ENCODE measurements at regions not wholly inside any gene's neighbourhood (a gene's known extent, or its start where the extent isn't known, plus 50 kb on each side); places are given as distances from the start of the nearest gene placed in this dataset.

GRCh38 chr13:22776394-22777186 lies 404.2 kb upstream of the SGCG start:
- intact Hi-C loops (cut with micrococcal nuclease), result no loop called here
- no peak for DNase-seq (ENCODE audit: low read depth, low spot score)
- CTCF ChIA-PET, result no interaction called here
- Histone ChIP-seq H3K36me3 (ENCODE audit: control insufficient read depth in 1 of 2, insufficient read depth in 2 of 2, low read length in 2 of 2) (no peaks in the 10 kb centered on the region), H3K9ac (ENCODE audit: low read length) (no peak overlapping the region), H2AFZ (ENCODE audit: low read depth, low read length, poor library complexity, severe bottlenecking) (no peak overlapping the region), H3K79me2 (ENCODE audit: insufficient read depth, low read length) (no peaks in the 10 kb centered on the region), H3K9me2 (ENCODE audit: insufficient read depth) (no peaks in the 10 kb centered on the region), H3K27me3 (ENCODE audit: insufficient read depth, low read length) (no peaks in the 10 kb centered on the region), H3K4me1 (ENCODE audit: control insufficient read depth in 1 of 2, insufficient read depth in 2 of 2, low read length in 2 of 2) (peaks cover 0 to 6% of the 10 kb centered on the region in 2 experiments; a peak in 2 of 4 replicates), H3K4me3 (replicated peaks in 1 of 2; ENCODE audit: low read depth in 1 of 2, low read length in 2 of 2) (no peak overlapping the region), H3K27ac (ENCODE audit: low read depth, low read length) (no peak overlapping the region), H4K20me1 (ENCODE audit: insufficient read depth) (no peaks in the 10 kb centered on the region), H3K9me3 (ENCODE audit: control insufficient read depth in 1 of 2, insufficient read depth in 1 of 2, low read depth in 1 of 2, low read length in 2 of 2) (no peaks in the 10 kb centered on the region), H3K4me2 (ENCODE audit: low read length) (no peak overlapping the region)
- ATAC-seq, result no peak
- TF ChIP-seq, protein P1, sequence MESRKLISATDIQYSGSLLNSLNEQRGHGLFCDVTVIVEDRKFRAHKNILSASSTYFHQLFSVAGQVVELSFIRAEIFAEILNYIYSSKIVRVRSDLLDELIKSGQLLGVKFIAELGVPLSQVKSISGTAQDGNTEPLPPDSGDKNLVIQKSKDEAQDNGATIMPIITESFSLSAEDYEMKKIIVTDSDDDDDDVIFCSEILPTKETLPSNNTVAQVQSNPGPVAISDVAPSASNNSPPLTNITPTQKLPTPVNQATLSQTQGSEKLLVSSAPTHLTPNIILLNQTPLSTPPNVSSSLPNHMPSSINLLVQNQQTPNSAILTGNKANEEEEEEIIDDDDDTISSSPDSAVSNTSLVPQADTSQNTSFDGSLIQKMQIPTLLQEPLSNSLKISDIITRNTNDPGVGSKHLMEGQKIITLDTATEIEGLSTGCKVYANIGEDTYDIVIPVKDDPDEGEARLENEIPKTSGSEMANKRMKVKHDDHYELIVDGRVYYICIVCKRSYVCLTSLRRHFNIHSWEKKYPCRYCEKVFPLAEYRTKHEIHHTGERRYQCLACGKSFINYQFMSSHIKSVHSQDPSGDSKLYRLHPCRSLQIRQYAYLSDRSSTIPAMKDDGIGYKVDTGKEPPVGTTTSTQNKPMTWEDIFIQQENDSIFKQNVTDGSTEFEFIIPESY (IDR thresholded peaks at IDR 0.05; ENCODE audit: extremely low read depth, insufficient replicate concordance, low read length), result no peak
- TF ChIP-seq EZH2 (IDR thresholded peaks at IDR 0.05), result no peak
- POLR2A ChIA-PET, result no interaction called here
- BruUV-seq (replicated peaks), result no TSS peak
- RAD21 ChIA-PET (ENCODE audit: low non-redundant PET in 1 of 2, low total read pairs in 2 of 2, uncharacterized antibody in 2 of 2, unreplicated experiment in 2 of 2), result no interaction called here

GRCh38 chr13:22777207-22777606 lies 403.6 kb upstream of the SGCG start:
- Histone ChIP-seq H3K9ac (ENCODE audit: low read length) (no peak overlapping the region), H4K20me1 (ENCODE audit: insufficient read depth) (no peaks in the 10 kb centered on the region), H3K9me2 (ENCODE audit: insufficient read depth) (no peaks in the 10 kb centered on the region), H3K27me3 (ENCODE audit: insufficient read depth, low read length) (no peaks in the 10 kb centered on the region), H3K79me2 (ENCODE audit: insufficient read depth, low read length) (no peaks in the 10 kb centered on the region), H3K9me3 (ENCODE audit: control insufficient read depth in 1 of 2, insufficient read depth in 1 of 2, low read depth in 1 of 2, low read length in 2 of 2) (no peaks in the 10 kb centered on the region), H3K27ac (ENCODE audit: low read depth, low read length) (no peak overlapping the region), H3K4me3 (replicated peaks in 1 of 2; ENCODE audit: low read depth in 1 of 2, low read length in 2 of 2) (no peak overlapping the region), H3K36me3 (ENCODE audit: control insufficient read depth in 1 of 2, insufficient read depth in 2 of 2, low read length in 2 of 2) (no peaks in the 10 kb centered on the region), H3K4me2 (ENCODE audit: low read length) (no peak overlapping the region), H2AFZ (ENCODE audit: low read depth, low read length, poor library complexity, severe bottlenecking) (no peak overlapping the region), H3K4me1 (ENCODE audit: control insufficient read depth in 1 of 2, insufficient read depth in 2 of 2, low read length in 2 of 2) (peaks cover 0 to 7% of the 10 kb centered on the region in 2 experiments; a peak in 2 of 4 replicates)
- BruUV-seq (replicated peaks), result no TSS peak
- ChIA-PET RAD21 (ENCODE audit: low non-redundant PET in 1 of 2, low total read pairs in 2 of 2, uncharacterized antibody in 2 of 2, unreplicated experiment in 2 of 2) (no interaction called here), POLR2A (no interaction called here), CTCF (no interaction called here)
- no peak for ATAC-seq
- DNase-seq (ENCODE audit: low read depth, low spot score), result no peak
- intact Hi-C loops (cut with micrococcal nuclease), result no loop called here
- TF ChIP-seq EZH2phosphoT487 (IDR thresholded peaks at IDR 0.05; ENCODE audit: borderline replicate concordance), result no peak
- TF ChIP-seq CTCF (IDR thresholded peaks at IDR 0.05 in 2 of 3, conservative IDR thresholded peaks at IDR 0.05 in 1 of 3; ENCODE audit: borderline replicate concordance in 1 of 3, insufficient read depth in 1 of 3, low read depth in 2 of 3, low read length in 2 of 3), result no peak
- TF ChIP-seq ELF1 (IDR thresholded peaks at IDR 0.05; ENCODE audit: borderline replicate concordance, low read depth), result no peak
- TF ChIP-seq SIN3A (IDR thresholded peaks at IDR 0.05; ENCODE audit: low read depth), result no peak
- TF ChIP-seq SRF (IDR thresholded peaks at IDR 0.05; ENCODE audit: low read depth), result no peak
- TF ChIP-seq EGR1 (IDR thresholded peaks at IDR 0.05; ENCODE audit: low read depth), result no peak
- no peak for TF ChIP-seq ZFX (IDR thresholded peaks at IDR 0.05)
- no peak for TF ChIP-seq REST (IDR thresholded peaks at IDR 0.05; ENCODE audit: low read depth)
- TF ChIP-seq EZH2 (IDR thresholded peaks at IDR 0.05), result no peak
- TF ChIP-seq, protein P2, sequence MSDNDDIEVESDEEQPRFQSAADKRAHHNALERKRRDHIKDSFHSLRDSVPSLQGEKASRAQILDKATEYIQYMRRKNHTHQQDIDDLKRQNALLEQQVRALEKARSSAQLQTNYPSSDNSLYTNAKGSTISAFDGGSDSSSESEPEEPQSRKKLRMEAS (IDR thresholded peaks at IDR 0.05), result no peak
- TF ChIP-seq POLR2AphosphoS5 (IDR thresholded peaks at IDR 0.05; ENCODE audit: low read depth, low read length), result no peak

Measured in HCT116 (cell line).